ENCODE measurements at regions not wholly inside any gene's neighbourhood (a gene's known extent, or its start where the extent isn't known, plus 50 kb on each side); places are given as distances from the start of the nearest gene placed in this dataset.
A peak's percentile ranks its signal among the peaks of the same experiment; 100 is the strongest.

DNA sequence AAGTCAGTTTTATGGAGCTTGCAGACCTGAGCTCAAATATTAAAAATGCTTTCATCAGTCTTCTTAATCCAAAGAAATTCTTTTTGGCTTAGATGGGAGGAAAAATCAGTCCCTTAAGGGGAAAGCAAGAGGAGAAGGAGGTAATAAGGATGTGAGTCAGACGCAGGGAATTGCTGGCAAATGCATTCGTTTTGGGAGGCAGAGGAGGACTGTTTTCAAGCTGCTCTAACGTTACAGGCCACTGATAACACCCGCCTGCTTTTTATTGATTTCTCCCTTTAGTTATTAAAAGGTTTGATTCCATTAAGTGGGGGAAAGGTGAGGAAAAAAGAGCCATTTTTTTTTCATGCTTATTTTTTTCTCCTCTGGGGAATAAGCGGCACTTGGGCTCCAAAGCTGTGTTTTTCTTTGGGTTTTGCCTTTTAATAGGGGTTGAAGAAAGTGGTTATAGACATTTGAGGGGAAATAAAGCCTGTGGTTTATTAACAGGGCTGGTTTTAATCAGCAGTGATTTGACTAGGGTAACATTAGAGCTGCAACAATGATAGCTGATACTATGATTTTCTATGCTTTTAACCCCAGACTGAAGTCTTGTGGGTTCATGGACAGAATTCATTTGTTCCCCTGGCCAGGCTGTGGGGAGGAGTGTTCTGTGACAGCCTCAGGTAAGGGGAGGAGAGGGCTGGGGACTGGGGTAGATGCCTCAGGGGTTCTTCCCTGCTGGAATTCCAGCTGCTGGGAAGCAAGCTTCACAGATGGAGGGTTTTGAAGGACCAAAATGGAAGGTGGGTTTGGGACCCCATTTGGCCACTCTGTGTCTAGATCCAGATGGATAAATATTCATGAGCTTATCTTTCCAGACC lies 225.2 kb downstream of the GAS1 start:
- no peak overlapping the region for H3K4me3 ChIP-seq
- no peaks in the 10 kb centered on the region for H3K36me3 ChIP-seq
- peak in 1 of 2 donors; percentile 97 for DNase-seq (ENCODE audit: low read depth in 1 of 2, low spot score in 1 of 2)
- H3K4me1 ChIP-seq (ENCODE audit: low read depth), result peaks cover 8% of the 10 kb centered on the region
- H3K27me3 ChIP-seq, result no peaks in the 10 kb centered on the region
- H3K27ac ChIP-seq, result no peak overlapping the region
- H3K9me3 ChIP-seq (ENCODE audit: low read depth), result no peaks in the 10 kb centered on the region
- no peak for TF ChIP-seq CTCF (IDR thresholded peaks at IDR 0.05; ENCODE audit: low read depth, low read length)

- Histone ChIP-seq H3K27ac (no peak overlapping the region), H3K27me3 (no peaks in the 10 kb centered on the region), H3K4me3 (no peak overlapping the region), H3K36me3 (no peaks in the 10 kb centered on the region), H3K9me3 (ENCODE audit: low read depth) (no peaks in the 10 kb centered on the region), H3K4me1 (ENCODE audit: low read depth) (peaks cover 8% of the 10 kb centered on the region)
- no peak for TF ChIP-seq CTCF (IDR thresholded peaks at IDR 0.05; ENCODE audit: low read depth, low read length)
- DNase-seq (ENCODE audit: low read depth in 1 of 2, low spot score in 1 of 2), result peak in 1 of 2 donors; percentile 88
Observed at GRCh38 chr9:86721226-86721781, 226.0 kb downstream of the GAS1 start.

DNA sequence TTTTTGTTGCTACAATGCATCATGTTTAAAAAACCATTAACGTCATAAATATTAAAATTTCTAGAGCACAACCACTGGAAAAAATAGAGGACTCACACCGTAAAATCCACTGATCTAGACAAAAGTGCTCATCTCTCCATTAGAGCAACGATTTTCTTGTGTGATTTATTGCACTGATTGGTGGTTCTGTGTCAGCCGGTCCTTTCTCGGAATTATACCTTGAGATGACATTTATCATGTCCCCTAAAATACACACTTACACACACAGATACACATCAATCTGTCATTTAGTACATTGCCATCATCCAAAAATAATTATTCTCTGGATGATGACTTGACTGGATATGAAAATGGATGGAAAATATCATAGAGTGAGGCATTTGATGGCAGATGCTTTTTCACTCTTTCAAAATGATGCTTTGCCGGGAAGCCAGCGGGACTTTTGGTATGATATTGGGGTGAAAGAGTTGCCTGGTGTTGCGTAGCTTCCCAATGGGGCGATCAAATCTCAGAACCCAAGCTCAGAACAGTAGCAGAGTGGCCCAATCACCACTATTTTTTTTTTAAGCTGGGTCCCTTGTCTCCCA lies 226.6 kb downstream of the GAS1 start:
- H3K27ac ChIP-seq, result no peak overlapping the region
- H3K27me3 ChIP-seq, result no peaks in the 10 kb centered on the region
- no peaks in the 10 kb centered on the region for H3K9me3 ChIP-seq (ENCODE audit: low read depth)
- H3K4me1 ChIP-seq (ENCODE audit: low read depth), result peaks cover 8% of the 10 kb centered on the region
- H3K36me3 ChIP-seq, result no peaks in the 10 kb centered on the region
- no peak for TF ChIP-seq CTCF (IDR thresholded peaks at IDR 0.05; ENCODE audit: low read depth, low read length)
- DNase-seq (ENCODE audit: low read depth in 1 of 2, low spot score in 1 of 2), result no peak
- H3K4me3 ChIP-seq, result no peak overlapping the region

DNA sequence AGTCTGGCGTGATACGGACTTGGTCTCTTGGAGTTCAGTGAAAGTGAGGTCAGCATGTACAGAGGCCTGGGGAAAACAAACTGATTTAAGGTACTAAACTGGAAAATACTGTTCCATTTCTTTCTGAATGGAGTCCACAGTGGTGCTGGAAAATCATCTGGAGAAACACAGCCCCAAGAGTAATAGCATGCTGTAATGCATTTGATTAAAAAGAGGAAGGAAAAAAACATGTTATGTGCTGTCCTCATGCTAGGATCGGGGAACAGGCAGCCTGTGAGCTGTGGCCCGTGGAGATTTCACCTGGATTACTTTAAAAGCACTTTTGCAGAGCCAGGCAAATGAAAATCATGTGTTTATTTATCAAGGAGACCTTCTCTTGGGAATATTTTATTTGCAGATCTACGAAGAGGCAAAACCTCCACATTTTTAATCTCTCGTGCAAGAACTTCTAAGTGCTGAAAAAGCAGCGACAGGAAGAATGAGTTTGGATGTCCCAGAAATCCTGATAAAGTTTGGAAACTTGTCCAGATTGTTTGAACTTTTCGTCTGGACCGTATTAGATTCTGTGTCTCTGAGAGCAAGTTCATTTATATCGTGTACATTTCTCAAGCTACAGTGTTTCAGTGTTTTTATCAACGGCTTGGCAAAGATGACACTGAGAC lies 228.8 kb downstream of the GAS1 start:
- no peak overlapping the region for H3K4me3 ChIP-seq
- DNase-seq (ENCODE audit: low read depth in 1 of 2, low spot score in 1 of 2), result no peak
- H3K36me3 ChIP-seq, result no peaks in the 10 kb centered on the region
- no peak overlapping the region for H3K27ac ChIP-seq
- H3K27me3 ChIP-seq, result no peaks in the 10 kb centered on the region
- no peaks in the 10 kb centered on the region for H3K9me3 ChIP-seq (ENCODE audit: low read depth)
- H3K4me1 ChIP-seq (ENCODE audit: low read depth), result peaks cover 8% of the 10 kb centered on the region
- no peak for TF ChIP-seq CTCF (IDR thresholded peaks at IDR 0.05; ENCODE audit: low read depth, low read length)

DNA sequence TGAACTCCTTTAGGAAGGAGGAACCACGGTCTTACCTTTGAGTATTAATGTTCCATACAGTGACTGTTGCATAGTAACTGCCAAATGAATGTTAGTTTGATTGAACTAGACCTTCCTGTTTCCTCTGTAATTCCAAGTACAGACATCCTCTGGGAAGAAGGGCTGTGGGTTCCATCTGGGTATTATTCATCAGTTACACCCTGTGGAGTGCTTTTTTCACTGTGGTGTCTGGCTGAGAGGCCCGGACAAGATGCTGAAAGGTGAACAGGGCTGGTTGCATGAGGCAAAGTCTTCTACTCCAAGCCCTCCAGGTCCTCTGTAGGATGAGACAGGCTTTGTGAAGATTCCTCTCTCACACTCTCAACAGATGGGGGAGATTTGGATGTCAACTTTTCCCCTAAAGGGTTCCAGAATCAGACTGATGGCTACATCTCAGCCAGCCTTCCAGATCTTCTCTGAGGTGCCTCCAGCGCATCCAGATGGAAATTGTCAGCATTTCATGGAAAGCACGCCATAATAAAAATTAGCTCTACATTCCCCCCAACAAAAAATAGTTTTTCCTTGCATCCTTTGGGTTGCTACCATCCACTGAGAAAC lies 230.9 kb downstream of the GAS1 start:
- Histone ChIP-seq H3K27me3 (no peaks in the 10 kb centered on the region), H3K27ac (no peak overlapping the region), H3K4me1 (ENCODE audit: low read depth) (peaks cover 4% of the 10 kb centered on the region), H3K36me3 (no peaks in the 10 kb centered on the region), H3K4me3 (no peak overlapping the region), H3K9me3 (ENCODE audit: low read depth) (no peaks in the 10 kb centered on the region)
- DNase-seq (ENCODE audit: low read depth in 1 of 2, low spot score in 1 of 2), result no peak
- no peak for TF ChIP-seq CTCF (IDR thresholded peaks at IDR 0.05; ENCODE audit: low read depth, low read length)
